ENCODE measurements at regions not wholly inside any gene's neighbourhood (a gene's known extent, or its start where the extent isn't known, plus 50 kb on each side); places are given as distances from the start of the nearest gene placed in this dataset.
A peak's percentile ranks its signal among the peaks of the same experiment; 100 is the strongest.
"Not testable (repeated sequence)": the region's sequence is repeated elsewhere in the genome, so short reads cannot be mapped to it uniquely, and the experiment has no call there.

DNA sequence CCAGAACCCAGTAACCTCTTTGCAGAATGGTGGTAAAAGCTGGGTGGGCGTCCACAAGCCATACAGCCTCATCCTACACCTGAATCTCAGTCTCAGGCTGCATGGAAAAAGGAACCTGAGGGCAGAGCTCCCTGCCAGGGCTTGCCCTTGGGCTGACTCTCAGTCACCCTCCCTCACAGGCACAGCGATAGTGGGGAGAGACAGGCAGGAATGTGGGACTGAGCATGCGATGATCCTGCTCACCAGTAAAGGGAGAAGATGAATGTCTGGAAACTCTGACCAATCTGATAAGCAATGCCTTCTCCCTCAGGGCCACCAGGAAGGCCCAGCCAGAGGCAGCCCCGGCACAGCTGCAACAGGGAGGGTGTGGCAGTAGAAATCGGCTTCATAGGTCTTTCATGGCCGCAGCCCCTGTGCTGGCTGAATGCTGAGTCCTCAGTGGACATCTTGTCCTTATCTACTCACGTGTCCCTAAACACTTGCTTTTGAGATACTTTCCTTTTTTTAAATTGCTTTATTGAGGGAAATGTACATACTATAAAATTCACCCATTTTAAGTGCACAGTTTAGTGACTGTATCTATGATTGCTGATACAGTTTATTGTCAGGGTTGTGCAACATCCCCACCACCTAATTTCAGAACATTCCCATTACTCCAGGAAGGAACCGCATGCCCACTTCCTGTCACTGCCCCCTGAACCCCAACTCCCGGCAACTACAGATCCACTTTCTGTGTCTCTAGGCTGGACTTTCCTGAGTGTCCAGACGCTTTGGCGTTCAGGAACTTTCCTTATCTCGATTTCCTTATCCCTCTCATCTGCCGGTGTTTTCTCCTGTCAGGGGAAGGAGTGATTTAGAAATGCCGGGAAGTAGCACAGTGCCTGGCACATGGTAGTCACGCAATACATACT lies 258.1 kb downstream of the PCNX1 start:
- no peak for DNase-seq

GRCh38 chr14:71166180-71166837 lies 259.1 kb downstream of the PCNX1 start:
- no peak for DNase-seq

- DNase-seq: not testable (repeated sequence)
These were observed 260.2 kb downstream of the PCNX1 start for GRCh38 chr14:71167325-71167950.

DNA sequence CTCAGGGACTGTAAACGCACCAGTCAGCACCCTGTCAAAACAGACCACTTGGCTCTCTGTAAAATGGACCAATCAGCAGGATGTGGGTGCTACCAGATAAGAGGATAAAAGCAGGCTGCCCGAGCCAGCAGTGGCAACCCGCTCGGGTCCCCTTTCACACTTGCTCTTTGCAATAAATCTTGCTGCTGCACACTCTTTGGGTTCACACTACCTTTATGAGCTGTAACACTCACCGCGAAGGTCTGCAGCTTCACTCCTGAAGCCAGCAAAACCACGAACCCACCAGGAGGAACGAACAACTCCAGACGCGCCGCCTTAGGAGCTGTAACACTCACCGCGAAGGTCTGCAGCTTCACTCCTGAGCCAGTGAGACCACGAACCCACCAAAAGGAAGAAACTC lies 260.9 kb downstream of the PCNX1 start:
- peak; percentile 9 for DNase-seq

- no peak for DNase-seq
These were observed 261.5 kb downstream of the PCNX1 start for GRCh38 chr14:71168564-71169427.

DNA sequence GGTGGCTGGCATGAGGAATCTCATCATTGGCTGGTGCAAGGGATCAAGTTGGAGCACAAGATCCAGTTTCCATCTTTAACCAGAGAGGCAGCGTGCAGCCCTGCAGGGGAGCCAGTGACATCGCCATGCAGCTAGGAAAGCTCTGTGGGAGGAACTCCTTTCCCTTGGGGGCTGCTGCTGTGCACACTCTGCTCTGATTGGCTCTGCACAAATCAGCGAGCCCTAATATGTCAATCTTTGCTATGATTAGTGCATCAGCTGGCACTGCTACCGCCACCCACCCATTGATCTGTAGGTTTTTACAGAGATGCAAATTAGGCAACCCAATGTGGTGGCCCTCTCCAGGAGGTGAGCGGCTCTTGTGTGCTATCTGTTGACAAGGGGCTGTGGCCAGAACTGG lies 262.6 kb downstream of the PCNX1 start:
- no peak for DNase-seq

DNA sequence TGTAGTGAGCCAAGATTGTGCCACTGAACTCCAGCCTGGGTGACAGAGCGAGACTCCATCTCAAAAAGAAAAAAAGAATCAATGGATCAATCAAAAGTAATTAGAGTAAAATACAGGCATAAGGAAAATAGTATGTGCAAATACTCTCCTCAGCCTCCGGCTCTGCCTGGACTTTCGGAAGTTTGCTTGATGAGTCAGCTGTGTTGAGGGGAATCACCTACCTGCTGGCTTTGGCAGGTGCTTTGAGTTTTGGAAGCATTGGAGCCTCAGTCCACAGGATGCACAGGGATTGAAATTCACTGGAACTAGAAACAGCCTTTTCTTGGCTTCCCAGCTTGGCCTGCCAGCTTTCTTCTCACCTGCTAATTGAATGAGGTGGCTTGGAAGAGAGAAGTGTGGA lies 268.2 kb downstream of the PCNX1 start:
- no peak for DNase-seq

DNA sequence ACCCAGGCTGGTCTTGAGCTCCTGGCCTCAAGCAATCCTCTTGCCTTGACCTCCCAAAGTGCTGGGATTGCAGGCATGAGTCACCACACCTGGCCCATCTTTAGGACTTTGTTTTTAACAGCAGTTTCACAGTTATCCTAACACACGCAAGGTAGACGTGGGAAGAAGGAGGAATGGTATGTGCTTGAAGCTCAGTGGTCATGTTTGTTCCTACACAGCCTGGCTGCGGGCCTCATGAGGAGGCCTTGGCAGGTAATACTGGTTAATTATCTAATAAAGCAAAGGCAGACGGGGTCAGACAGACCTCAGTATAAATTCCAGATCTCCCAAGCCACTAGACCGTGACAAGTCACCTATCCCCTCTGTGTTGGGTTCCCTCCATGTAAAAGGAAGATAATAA lies 271.8 kb downstream of the PCNX1 start:
- DNase-seq: no peak

GRCh38 chr14:71180397-71180796 lies 273.1 kb downstream of the PCNX1 start:
- no peak for DNase-seq

GRCh38 chr14:71181215-71182003 lies 274.1 kb downstream of the PCNX1 start:
- no peak for DNase-seq

DNA sequence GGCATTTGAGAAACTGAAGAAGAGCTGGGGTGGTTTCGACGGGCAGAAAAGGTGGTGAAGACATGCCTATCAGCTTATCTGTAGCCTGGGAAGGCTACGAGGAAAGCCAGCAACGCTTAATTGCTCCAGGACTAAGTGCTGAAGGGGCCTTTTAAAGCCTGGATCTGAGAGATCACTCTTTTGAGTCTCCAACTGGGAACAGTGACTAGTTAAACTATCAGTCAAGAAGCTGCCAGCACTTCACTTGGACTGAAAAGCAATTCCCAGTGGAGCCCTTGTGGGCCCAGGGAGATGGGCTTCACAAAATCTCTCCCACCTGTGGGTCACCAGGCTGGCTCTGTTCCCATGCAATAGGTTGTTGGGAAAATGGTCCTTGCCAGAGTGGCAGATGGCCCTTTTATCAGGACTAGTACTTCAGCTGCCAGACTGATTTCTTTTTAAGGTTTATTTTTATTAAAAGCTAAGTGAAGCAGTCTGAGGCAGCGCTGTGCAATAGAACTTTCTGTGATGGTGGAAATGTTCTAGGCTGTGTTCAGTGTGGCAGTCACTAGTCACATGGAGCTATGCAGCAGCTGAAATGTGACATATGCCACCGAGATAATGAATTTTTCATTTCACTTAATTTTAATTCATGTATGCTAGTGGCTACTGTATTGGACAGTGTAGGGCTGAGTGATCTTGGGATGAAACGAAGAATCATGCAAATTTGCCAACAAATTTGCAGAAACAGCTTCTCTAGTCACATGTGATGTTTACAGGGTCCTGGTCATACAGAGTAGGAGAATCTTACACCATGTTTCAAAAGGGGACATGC lies 276.8 kb downstream of the PCNX1 start:
- no peak for DNase-seq

GRCh38 chr14:71185637-71186036 lies 278.4 kb downstream of the PCNX1 start:
- DNase-seq: no peak

- no peak for DNase-seq
These were observed 280.5 kb downstream of the PCNX1 start for GRCh38 chr14:71187633-71188356.

GRCh38 chr14:71190770-71191374 lies 283.6 kb downstream of the PCNX1 start:
- DNase-seq: no peak

GRCh38 chr14:71193663-71194062 lies 286.4 kb downstream of the PCNX1 start:
- no peak for DNase-seq

DNA sequence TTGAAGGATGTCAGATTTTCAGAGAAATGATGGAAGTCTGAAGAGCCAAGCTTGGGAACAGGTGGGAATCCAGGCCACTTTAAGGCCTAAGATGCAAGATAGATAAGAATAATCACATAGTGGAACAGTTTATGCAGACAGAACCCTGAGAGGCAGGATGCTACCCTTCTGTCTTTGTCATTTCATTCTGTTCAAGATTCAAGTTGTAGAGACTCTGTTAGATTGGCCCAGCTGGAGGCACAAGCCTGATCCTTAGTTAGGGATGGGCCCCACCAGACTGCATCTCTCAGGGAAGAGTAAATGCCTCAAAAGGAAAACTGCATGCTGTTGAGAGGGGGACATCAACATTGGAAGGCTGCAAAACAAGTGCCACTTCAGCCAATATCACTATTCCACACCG lies 287.0 kb downstream of the PCNX1 start:
- no peak for DNase-seq

DNA sequence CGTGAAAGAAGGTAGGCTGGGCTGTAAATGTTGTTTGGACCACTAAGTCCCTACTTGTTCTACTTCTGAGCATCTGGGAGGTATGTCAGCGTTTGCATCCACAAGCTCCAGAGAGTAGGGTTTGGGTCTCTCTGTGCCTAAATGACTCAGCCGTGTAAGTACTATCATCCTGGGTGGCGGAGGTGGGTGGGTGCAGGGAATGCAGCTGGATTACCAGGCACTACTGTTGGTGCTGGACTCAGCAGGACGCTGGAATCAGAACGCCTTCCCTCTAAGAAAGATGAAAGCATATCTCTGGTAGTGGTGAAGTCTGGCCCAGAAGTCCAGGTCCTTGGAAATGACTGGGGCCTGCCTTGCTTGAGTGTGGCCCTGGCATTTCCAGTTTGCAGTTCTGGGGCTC lies 289.7 kb downstream of the PCNX1 start:
- DNase-seq: no peak

- DNase-seq: no peak
These were observed 291.4 kb downstream of the PCNX1 start for GRCh38 chr14:71198687-71199086.

DNA sequence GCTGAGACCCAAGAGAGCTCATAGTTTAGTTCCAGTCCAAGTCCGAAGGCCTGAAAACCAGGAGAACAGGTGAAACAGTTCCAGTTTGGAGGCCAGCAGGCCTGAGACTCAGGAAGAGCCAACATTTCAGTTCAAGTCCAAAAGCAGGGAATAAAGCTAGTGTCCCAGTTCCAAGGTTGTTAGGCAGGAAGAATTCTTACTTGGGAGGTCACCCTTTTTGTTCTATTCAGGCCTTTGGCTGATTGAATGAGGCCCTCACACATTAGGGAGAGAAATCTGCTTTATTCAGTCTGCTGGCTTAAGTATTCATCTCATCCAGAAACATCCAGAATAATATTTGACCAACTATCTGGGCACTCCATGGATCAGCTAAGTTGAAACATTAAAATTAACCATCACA lies 294.6 kb downstream of the PCNX1 start:
- no peak for DNase-seq

DNA sequence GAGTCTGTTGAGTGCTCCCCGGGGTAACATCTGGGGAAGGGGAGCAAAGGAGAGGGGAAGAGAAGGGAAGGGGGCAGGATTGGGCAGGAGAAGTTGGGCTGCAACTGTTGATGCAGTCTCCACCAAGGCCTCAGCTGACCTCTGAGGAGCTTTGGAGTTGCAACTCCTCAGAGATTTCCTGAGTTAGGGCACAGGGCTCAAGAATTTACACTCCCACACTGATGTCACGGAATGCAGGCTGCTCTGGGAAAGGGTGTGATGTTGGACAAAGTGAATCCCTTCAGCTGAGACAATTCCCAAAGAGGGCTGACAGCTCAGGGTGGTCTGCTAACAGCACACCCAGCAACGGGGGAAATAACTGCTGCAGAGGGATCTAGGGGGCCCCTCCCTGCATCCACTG lies 295.6 kb downstream of the PCNX1 start:
- DNase-seq: no peak

Data from CD4-positive, alpha-beta T cell treated with Interleukin-6 for 4 hours (primary cell).